Neural progenitor cell (in vitro differentiated cells): ENCODE measurements at regions not wholly inside any gene's neighbourhood (a gene's known extent, or its start where the extent isn't known, plus 50 kb on each side); places are given as distances from the start of the nearest gene placed in this dataset.

ENCODE experiments used
- DNase-seq: peaks from one replicate; pipeline ENCODE4 v3.0.0-alpha.2; 2016; ENCODE audit warnings: low spot score
- H2AFZ ChIP-seq: fragments of 200-600 bp; sonication (generic); replicated peaks from 2 replicates; pipeline ENCODE4 v1.6.1; 2016; ENCODE audit warnings: antibody characterized with exemption
- H3F3A ChIP-seq: fragments of 200-600 bp; sonication (generic); 2 replicates; pipeline ENCODE4 v1.6.1; 2016; ENCODE audit warnings: antibody characterized with exemption, low read depth
- H3K27ac ChIP-seq: fragments of 200-600 bp; sonication (generic); 2 replicates; pipeline ENCODE4 v1.5.1; 2016; ENCODE audit warnings: mild to moderate bottlenecking
- H3K27me3 ChIP-seq: fragments of 200-600 bp; sonication (generic); 2 replicates; pipeline ENCODE4 v1.6.1; 2016; ENCODE audit warnings: mild to moderate bottlenecking, moderate library complexity
- H3K36me3 ChIP-seq: fragments of 200-600 bp; sonication (generic); 2 replicates; pipeline ENCODE4 v1.5.1; 2016
- H3K4me1 ChIP-seq: fragments of 200-600 bp; sonication (generic); 2 replicates; pipeline ENCODE4 v1.6.1; 2016; ENCODE audit warnings: mixed run types
- H3K4me2 ChIP-seq: fragments of 200-600 bp; sonication (generic); 2 replicates; pipeline ENCODE4 v1.6.1; 2016
- H3K4me3 ChIP-seq: fragments of 200-600 bp; sonication (generic); 2 replicates; pipeline ENCODE4 v1.5.1; 2016
- H3K79me2 ChIP-seq: fragments of 200-600 bp; sonication (generic); 2 replicates; pipeline ENCODE4 v1.6.1; 2016; ENCODE audit warnings: low read depth
- H3K9ac ChIP-seq: fragments of 200-600 bp; sonication (generic); 2 replicates; pipeline ENCODE4 v1.6.1; 2016
- H3K9me3 ChIP-seq: fragments of 200-600 bp; sonication (generic); 2 replicates; pipeline ENCODE4 v1.5.1; 2016; ENCODE audit warnings: low read depth
- H4K20me1 ChIP-seq: fragments of 200-600 bp; sonication (generic); 2 replicates; pipeline ENCODE4 v1.6.1; 2016; ENCODE audit warnings: low read depth
- H3K27ac Mint-ChIP-seq: 3 replicates; pipeline ENCODE4 v1.8.0; 2021; ENCODE audit warnings: mixed read lengths
- H3K27me3 Mint-ChIP-seq: 2 replicates; pipeline ENCODE4 v1.8.0; 2022; ENCODE audit warnings: low read depth, mild to moderate bottlenecking, inconsistent platforms, moderate library complexity, mixed read lengths; ENCODE audit not compliant: insufficient read depth
- H3K36me3 Mint-ChIP-seq: 3 replicates; pipeline ENCODE4 v1.8.0; 2021; ENCODE audit warnings: mixed read lengths
- H3K4me1 Mint-ChIP-seq: 3 replicates; pipeline ENCODE4 v1.8.0; 2021; ENCODE audit warnings: mixed read lengths
- H3K4me3 Mint-ChIP-seq: 3 replicates; pipeline ENCODE4 v1.8.0; 2021; ENCODE audit warnings: mild to moderate bottlenecking, moderate library complexity, mixed read lengths
- H3K9me3 Mint-ChIP-seq: 3 replicates; pipeline ENCODE4 v1.8.0; 2020; ENCODE audit warnings: mixed read lengths
- EZH2 ChIP-seq: fragments of 200-600 bp; sonication (generic); IDR thresholded peaks from 2 replicates; pipeline ENCODE4 v1.6.1; 2017; ENCODE audit warnings: antibody characterized with exemption, mild to moderate bottlenecking, moderate library complexity
- EZH2phosphoT487 ChIP-seq: fragments of 200-600 bp; sonication (generic); IDR thresholded peaks from 2 replicates; pipeline ENCODE4 v1.6.1; 2017; ENCODE audit warnings: antibody characterized with exemption
- TF ChIP-seq, protein P1 (sequence below): fragments of 200-600 bp; sonication (generic); IDR thresholded peaks from 2 replicates; pipeline ENCODE4 v1.5.1; 2017; ENCODE audit warnings: antibody characterized with exemption, mild to moderate bottlenecking

DNA sequence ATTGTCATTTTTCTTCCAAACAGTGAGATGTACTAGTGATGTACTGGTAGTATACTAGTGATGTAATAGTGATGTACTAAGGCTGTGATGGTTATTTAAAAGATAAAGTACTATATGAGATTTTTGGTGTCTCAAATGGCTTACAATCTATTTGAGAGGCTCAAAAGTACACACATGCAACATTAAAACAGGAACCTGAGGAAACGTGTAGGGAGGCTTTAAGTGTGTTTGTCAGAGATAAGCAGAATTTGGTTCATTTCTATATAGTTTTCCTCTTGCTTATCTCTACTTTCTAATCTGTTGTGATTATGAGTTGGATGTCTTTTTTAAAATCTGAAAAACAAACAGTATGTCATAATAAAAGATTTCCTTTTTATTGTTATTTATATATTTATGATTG is 100.9 kb upstream of the SERTAD2 start:
- Histone ChIP-seq H3K27me3 (peaks cover 21% of the 10 kb centered on the region), H3K9ac (no peak overlapping the region), H3K4me3 (no peak overlapping the region), H3F3A (peaks cover 16% of the 10 kb centered on the region), H4K20me1 (no peaks in the 10 kb centered on the region), H3K4me2 (no peak overlapping the region), H3K4me1 (peaks cover 1% of the 10 kb centered on the region), H3K9me3 (no peaks in the 10 kb centered on the region), H3K36me3 (no peaks in the 10 kb centered on the region), H2AFZ (no peak overlapping the region), H3K79me2 (no peaks in the 10 kb centered on the region), H3K27ac (no peak overlapping the region)
- no peak overlapping the region for H3K27ac Mint-ChIP-seq
- H3K4me3 Mint-ChIP-seq, result no peak overlapping the region
- H3K27me3 Mint-ChIP-seq, result peaks cover 15% of the 10 kb centered on the region
- H3K36me3 Mint-ChIP-seq, result no peaks in the 10 kb centered on the region
- DNase-seq, result no peak
- H3K4me1 Mint-ChIP-seq, result peaks cover 14% of the 10 kb centered on the region
- peaks cover 3% of the 10 kb centered on the region for H3K9me3 Mint-ChIP-seq
- TF ChIP-seq, protein P1, sequence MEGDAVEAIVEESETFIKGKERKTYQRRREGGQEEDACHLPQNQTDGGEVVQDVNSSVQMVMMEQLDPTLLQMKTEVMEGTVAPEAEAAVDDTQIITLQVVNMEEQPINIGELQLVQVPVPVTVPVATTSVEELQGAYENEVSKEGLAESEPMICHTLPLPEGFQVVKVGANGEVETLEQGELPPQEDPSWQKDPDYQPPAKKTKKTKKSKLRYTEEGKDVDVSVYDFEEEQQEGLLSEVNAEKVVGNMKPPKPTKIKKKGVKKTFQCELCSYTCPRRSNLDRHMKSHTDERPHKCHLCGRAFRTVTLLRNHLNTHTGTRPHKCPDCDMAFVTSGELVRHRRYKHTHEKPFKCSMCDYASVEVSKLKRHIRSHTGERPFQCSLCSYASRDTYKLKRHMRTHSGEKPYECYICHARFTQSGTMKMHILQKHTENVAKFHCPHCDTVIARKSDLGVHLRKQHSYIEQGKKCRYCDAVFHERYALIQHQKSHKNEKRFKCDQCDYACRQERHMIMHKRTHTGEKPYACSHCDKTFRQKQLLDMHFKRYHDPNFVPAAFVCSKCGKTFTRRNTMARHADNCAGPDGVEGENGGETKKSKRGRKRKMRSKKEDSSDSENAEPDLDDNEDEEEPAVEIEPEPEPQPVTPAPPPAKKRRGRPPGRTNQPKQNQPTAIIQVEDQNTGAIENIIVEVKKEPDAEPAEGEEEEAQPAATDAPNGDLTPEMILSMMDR, result no peak
- no peak for TF ChIP-seq EZH2phosphoT487
- no peak for TF ChIP-seq EZH2

DNA sequence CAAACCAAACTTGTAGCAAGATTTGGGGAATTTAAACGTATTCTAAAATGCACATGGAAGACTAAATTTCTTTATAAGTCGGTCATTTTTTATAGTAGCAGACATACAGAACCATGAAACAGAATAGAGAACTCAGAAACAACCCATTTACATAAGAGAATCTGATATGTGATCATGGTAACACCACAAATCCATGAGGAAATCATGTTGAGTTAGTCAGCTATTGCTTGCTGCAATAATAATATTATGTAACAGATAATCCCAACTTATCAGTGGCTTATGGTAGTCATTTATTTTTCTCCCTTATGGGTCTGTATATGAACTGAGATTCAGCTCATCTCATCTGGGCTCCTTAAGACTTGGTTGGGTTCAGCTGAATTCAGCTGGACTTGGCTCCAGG is 103.4 kb upstream of the SERTAD2 start:
- TF ChIP-seq EZH2, result no peak
- TF ChIP-seq, protein P1, result no peak
- TF ChIP-seq EZH2phosphoT487, result no peak

DNA sequence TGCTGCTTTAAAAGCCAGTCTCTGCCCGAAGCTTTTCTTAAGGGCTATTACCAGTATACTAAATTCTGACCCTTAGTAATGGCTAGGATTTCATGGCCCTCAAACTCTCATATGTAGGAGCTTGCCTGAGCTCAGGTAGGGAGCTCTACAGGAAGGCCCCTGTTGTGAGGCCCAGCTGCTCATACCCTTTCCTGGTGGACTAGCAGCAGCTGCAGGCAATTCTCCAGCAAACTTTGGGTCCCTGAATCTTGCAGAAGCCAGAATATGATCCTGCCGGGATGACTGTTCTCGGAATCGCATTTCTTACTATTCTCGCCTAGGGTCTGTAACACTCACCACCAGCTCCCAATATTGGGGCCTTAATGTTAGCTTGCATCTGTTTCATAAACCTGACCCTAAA is 106.4 kb upstream of the SERTAD2 start:
- no peak overlapping the region for H3K4me3 Mint-ChIP-seq
- TF ChIP-seq, protein P1, result no peak
- TF ChIP-seq EZH2 (no peak), EZH2phosphoT487 (no peak)
- H2AFZ ChIP-seq, result no peak overlapping the region
- no peak overlapping the region for H3K4me2 ChIP-seq
- H3K27ac Mint-ChIP-seq, result no peak overlapping the region
- no peaks in the 10 kb centered on the region for H3K4me1 ChIP-seq
- H3K27me3 Mint-ChIP-seq, result peaks cover 5% of the 10 kb centered on the region
- no peaks in the 10 kb centered on the region for H3K36me3 ChIP-seq
- H3K9me3 ChIP-seq, result no peaks in the 10 kb centered on the region
- peaks cover 3% of the 10 kb centered on the region for H3K9me3 Mint-ChIP-seq
- H3K27ac ChIP-seq, result no peak overlapping the region
- no peaks in the 10 kb centered on the region for H4K20me1 ChIP-seq
- H3K4me1 Mint-ChIP-seq, result no peaks in the 10 kb centered on the region
- no peak overlapping the region for H3K4me3 ChIP-seq
- H3K9ac ChIP-seq, result no peak overlapping the region
- no peak for DNase-seq
- no peaks in the 10 kb centered on the region for H3K79me2 ChIP-seq
- no peaks in the 10 kb centered on the region for H3F3A ChIP-seq
- peaks cover 15% of the 10 kb centered on the region for H3K27me3 ChIP-seq
- no peaks in the 10 kb centered on the region for H3K36me3 Mint-ChIP-seq

More for the DNA sequence above, 103.4 kb upstream of the SERTAD2 start:
- Mint-ChIP-seq H3K4me3 (no peak overlapping the region), H3K9me3 (peaks cover 3% of the 10 kb centered on the region), H3K27me3 (peaks cover 9% of the 10 kb centered on the region), H3K27ac (no peak overlapping the region), H3K36me3 (no peaks in the 10 kb centered on the region), H3K4me1 (peaks cover 6% of the 10 kb centered on the region)
- no peaks in the 10 kb centered on the region for H4K20me1 ChIP-seq
- no peak overlapping the region for H3K9ac ChIP-seq
- DNase-seq, result no peak
- H3F3A ChIP-seq, result peaks cover 6% of the 10 kb centered on the region
- H3K4me1 ChIP-seq, result no peaks in the 10 kb centered on the region
- H3K4me3 ChIP-seq, result no peak overlapping the region
- H2AFZ ChIP-seq, result no peak overlapping the region
- H3K36me3 ChIP-seq, result no peaks in the 10 kb centered on the region
- no peak overlapping the region for H3K27ac ChIP-seq
- no peaks in the 10 kb centered on the region for H3K79me2 ChIP-seq
- peaks cover 15% of the 10 kb centered on the region for H3K27me3 ChIP-seq
- H3K4me2 ChIP-seq, result no peak overlapping the region
- H3K9me3 ChIP-seq, result no peaks in the 10 kb centered on the region
